GM20000 (cell line): ENCODE measurements at regions not wholly inside any gene's neighbourhood (a gene's known extent, or its start where the extent isn't known, plus 50 kb on each side); places are given as distances from the start of the nearest gene placed in this dataset.

Experiments
- DNase-seq: peaks from one replicate; pipeline ENCODE4 v3.0.0; 2012; ENCODE audit warnings: low spot score
- CTCF ChIP-seq: IDR thresholded peaks from 2 replicates; pipeline ENCODE4 v1.5.1; 2012; ENCODE audit warnings: mild to moderate bottlenecking, control low read depth; ENCODE audit errors: extremely low read depth, missing control alignments

GRCh38 chr4:26150948-26151347 is 169.9 kb upstream of the RBPJ start:
- no peak for DNase-seq
- no peak for TF ChIP-seq CTCF

GRCh38 chr4:26151615-26152014 is 169.2 kb upstream of the RBPJ start:
- TF ChIP-seq CTCF: no peak
- DNase-seq: no peak

- no peak for TF ChIP-seq CTCF
- no peak for DNase-seq
These were observed 168.8 kb upstream of the RBPJ start for GRCh38 chr4:26152056-26152455.

- DNase-seq: no peak
- TF ChIP-seq CTCF: no peak
These were observed 163.3 kb upstream of the RBPJ start for GRCh38 chr4:26157541-26157940.

- TF ChIP-seq CTCF: no peak
- no peak for DNase-seq
These were observed 160.2 kb upstream of the RBPJ start for GRCh38 chr4:26160591-26160990.

GRCh38 chr4:26161030-26161824 is 159.6 kb upstream of the RBPJ start:
- TF ChIP-seq CTCF: no peak
- no peak for DNase-seq

- DNase-seq: no peak
- TF ChIP-seq CTCF: no peak
These were observed 158.7 kb upstream of the RBPJ start for GRCh38 chr4:26162101-26162500.
